HG03460 (cell line): ENCODE measurements at regions not wholly inside any gene's neighbourhood (a gene's known extent, or its start where the extent isn't known, plus 50 kb on each side); places are given as distances from the start of the nearest gene placed in this dataset.

Source experiments
- ATAC-seq: cut with Tn5 transposase; IDR thresholded peaks from one replicate; pipeline ENCODE4 v1.9.1; 2021; ENCODE audit not compliant: unreplicated experiment

GRCh38 chr1:30410153-30410851 lies 313.1 kb downstream of the MATN1 start:
- ATAC-seq: no peak

GRCh38 chr1:30409476-30410152 lies 313.8 kb downstream of the MATN1 start:
- ATAC-seq: no peak

- ATAC-seq: no peak
Observed at GRCh38 chr1:30407865-30408580, 315.4 kb downstream of the MATN1 start.

GRCh38 chr1:30406996-30407864 lies 316.2 kb downstream of the MATN1 start:
- ATAC-seq: no peak

- ATAC-seq: no peak
Observed at GRCh38 chr1:30405631-30406212, 317.7 kb downstream of the MATN1 start.

GRCh38 chr1:30405081-30405480 lies 318.3 kb downstream of the MATN1 start:
- no peak for ATAC-seq

- no peak for ATAC-seq
Observed at GRCh38 chr1:30404341-30404740, 319.0 kb downstream of the MATN1 start.

- ATAC-seq: no peak
Observed at GRCh38 chr1:30403726-30404125, 319.7 kb downstream of the MATN1 start.

- no peak for ATAC-seq
Observed at GRCh38 chr1:30403061-30403645, 320.2 kb downstream of the MATN1 start.

- ATAC-seq: no peak
Observed at GRCh38 chr1:30402031-30402430, 321.4 kb downstream of the MATN1 start.

- ATAC-seq: no peak
Observed at GRCh38 chr1:30400507-30400906, 322.9 kb downstream of the MATN1 start.

GRCh38 chr1:30399026-30399425 lies 324.4 kb downstream of the MATN1 start:
- ATAC-seq: no peak

GRCh38 chr1:30397576-30397975 lies 325.8 kb downstream of the MATN1 start:
- no peak for ATAC-seq

GRCh38 chr1:30395631-30396030 lies 327.8 kb downstream of the MATN1 start:
- no peak for ATAC-seq

GRCh38 chr1:30388386-30388785 lies 335.0 kb downstream of the MATN1 start:
- no peak for ATAC-seq

GRCh38 chr1:30386156-30386926 lies 337.0 kb downstream of the MATN1 start:
- no peak for ATAC-seq

GRCh38 chr1:30385246-30385995 lies 338.0 kb downstream of the MATN1 start:
- no peak for ATAC-seq

GRCh38 chr1:30384286-30385245 lies 338.8 kb downstream of the MATN1 start:
- ATAC-seq: no peak
